DMS153 (cell line): ENCODE measurements at regions not wholly inside any gene's neighbourhood (a gene's known extent, or its start where the extent isn't known, plus 50 kb on each side); places are given as distances from the start of the nearest gene placed in this dataset.

Experiments
- DNase-seq: peaks from one replicate; lab custom pipeline; 2025; lab: John Stamatoyannopoulos, UW

- no peak for DNase-seq
Measured at GRCh38 chr10:128747582-128748346, 621.5 kb upstream of the MKI67 start.

DNA sequence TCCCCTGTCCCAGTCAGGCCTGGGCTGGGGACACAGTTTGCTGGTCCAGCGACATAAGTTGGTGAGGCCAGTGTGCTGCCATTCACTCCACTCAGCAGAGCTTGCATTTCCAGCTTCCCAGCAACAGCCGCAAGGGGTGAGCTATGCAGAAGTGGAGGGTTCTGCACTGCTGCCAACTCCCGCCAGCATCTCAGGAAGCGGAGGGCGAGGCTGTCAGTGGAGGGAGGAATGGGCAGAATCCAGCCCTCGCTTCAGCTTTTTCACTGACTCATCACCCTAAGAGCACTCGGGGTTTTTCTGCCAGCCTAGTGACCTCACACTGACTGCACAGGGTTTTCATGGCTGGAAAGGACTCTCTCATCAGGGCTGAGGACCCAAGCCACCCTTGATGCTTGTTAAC is 625.1 kb upstream of the MKI67 start:
- peak; percentile 64 for DNase-seq

- no peak for DNase-seq
Measured at GRCh38 chr10:128751851-128752250, 625.6 kb upstream of the MKI67 start.

DNA sequence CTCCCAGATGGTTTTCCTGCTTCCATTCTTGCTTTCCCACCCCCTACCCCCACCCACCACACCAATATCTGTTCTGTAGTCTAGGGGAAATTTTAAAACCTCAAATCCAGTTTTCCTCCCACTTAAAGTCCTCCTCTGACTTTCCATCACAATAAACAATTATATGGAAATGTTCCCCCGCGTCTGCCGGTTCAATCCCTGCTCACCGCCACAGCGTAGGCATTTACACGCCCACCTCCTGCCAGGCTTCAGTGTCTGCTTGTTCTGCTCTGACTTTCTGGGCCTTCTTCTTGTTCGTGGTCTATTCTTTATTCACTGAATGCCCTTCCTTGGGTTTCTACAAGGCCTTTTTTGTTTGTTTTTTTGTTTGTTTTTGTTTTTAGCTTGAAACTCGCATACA is 633.0 kb upstream of the MKI67 start:
- DNase-seq = no peak

DNA sequence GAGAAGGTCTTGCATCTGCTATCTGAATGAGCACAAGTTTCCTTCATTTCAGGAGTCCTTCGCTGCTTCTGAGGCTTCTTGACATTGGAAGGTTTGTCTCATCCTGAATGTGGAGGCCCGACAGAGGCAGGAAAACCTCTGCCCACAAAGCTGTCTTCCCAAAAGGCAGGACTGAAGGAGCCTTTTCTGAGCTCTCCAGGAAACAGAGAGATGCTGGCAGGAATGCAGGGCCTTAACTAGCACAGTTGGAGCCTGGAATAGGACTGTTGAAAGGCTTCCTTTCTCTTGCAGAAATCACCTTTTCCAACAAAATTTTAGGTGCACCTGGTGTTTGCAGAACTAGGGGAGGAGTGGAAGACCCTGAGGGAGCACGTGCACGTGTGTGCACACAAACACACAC is 637.4 kb upstream of the MKI67 start:
- DNase-seq = no peak

- no peak for DNase-seq
Measured at GRCh38 chr10:128764190-128764589, 638.0 kb upstream of the MKI67 start.

- DNase-seq = no peak
Measured at GRCh38 chr10:128766915-128767314, 640.7 kb upstream of the MKI67 start.

DNA sequence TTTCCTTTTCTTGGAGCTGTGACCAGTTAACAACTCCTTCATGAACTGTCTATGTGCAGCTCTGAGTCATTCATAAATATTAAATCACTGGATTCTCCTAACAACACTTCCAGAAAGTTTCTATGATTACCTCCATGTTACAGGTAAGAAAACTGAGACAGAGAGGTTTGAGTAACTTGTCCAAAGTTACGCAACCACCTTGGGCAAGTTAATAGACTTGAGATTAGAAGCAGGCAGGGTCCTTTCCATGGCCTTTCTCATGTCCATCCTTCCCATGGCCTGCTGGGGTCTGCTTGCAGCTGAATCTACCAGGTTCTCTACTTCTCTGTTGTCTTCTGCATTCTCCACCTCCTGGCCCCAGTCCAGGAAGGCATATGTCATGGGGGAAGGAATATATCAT is 648.8 kb upstream of the MKI67 start:
- no peak for DNase-seq

DNA sequence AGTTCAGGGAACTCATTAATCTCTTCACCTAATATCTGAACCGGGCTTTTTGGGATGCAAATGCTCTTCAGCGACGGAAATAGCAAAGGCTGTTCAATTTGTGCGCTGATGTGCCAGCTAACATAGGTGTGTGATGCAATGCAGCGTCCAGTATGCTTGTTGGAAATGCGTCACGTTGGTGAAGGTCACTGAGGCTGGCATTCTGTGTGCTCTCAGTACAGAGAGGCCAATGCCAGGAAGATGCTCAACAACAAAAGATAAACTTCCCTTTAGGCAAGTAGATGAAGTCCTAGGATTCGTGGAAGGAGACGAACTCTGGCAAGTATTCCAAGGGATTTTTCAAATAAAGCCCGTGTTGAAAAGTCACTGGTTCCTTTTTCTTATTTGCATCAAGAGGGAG is 649.5 kb upstream of the MKI67 start:
- DNase-seq = no peak

GRCh38 chr10:128776673-128777252 is 650.5 kb upstream of the MKI67 start:
- DNase-seq = no peak

GRCh38 chr10:128777342-128777741 is 651.1 kb upstream of the MKI67 start:
- no peak for DNase-seq

GRCh38 chr10:128779416-128779815 is 653.2 kb upstream of the MKI67 start:
- no peak for DNase-seq

GRCh38 chr10:128780156-128780761 is 654.0 kb upstream of the MKI67 start:
- DNase-seq = no peak

DNA sequence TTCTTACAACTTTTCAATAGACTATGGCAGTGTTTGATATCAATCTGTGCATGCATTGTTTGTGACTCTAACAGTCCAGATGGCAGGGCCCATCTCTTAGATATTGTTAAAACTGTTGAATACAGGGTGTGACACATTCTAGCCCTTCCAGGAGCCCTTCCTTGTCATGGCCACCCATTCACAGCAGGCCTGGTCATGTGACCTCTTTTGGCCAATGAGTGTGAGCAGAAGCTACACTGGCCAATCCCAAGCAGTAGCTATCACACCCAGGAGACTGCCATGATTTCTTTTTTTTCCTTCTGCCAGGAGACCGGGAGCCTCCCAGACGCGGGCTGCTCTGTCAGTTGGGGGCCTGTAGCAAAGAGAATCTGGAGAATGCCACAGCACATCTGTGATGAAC is 655.4 kb upstream of the MKI67 start:
- DNase-seq = no peak

DNA sequence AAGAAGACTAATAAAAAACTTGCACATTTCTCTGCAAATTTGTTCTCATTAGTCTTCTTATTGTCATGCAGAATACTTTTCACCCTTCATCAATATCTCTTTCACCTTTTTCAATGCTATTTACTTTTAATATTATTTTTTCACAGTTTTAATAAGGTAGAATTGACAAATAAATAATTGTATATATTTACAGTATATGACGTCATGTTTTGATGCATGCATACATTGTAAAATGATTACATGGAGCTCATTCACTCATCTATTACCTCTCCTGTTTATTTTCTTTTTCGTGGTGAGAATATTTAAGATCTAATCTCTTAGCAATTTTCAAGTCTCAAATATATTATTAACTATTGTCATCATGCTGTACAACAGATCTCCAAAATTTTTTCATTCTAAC is 658.2 kb upstream of the MKI67 start:
- DNase-seq = no peak

DNA sequence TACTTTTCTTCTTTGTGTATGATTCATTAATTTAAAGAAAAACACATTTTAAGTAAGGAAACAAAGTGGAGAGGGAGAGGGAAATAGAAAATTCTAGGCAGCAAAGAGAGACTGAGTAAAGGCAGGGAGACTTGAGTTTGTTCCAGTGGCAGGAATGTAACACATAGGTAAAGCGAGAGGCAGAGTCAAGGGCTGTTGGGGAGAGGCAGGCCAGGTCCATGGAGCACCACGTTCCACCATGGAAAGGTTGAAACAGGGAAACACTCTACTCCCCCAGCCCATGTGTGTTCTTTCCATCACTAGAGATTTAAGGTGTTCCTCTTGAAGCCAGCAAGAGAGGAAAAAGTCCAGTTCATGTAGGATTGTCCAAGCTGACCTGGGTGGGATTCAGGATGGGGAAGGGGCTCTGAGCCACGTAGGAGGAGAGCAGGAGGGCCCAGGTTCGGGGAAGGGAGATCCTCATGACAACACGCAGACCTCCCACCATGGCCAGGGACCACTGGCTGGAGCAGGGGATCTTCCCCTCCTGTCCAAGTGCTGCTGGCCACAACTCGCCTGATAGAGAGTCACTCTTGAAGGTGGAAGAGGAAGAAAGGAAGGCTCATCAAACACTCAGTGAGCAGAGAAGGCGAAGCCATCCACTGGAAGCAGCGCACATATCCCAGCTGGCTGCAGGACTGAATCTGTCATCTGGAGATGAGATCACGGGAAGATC is 666.4 kb upstream of the MKI67 start:
- no peak for DNase-seq

- no peak for DNase-seq
Measured at GRCh38 chr10:128793726-128794655, 667.8 kb upstream of the MKI67 start.

- DNase-seq = no peak
Measured at GRCh38 chr10:128796396-128796912, 670.2 kb upstream of the MKI67 start.

DNA sequence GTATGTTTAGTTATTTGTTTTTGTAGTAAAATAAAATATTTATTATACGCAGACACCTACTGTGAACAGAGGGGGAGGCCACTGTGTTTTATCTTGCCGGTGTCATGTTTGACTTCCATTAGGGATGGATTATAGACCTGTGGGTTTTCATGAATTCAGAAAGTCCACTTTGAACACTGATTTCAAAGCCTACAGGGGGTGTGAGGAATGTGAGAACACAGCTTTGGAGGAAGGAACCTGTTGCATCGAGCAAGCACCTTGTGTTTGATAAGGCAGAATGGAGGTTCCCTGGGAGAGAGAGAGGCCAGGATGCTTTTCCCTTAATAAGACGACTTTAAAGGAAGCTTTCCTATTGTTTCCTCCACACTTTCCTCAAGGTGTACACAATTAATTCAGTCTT is 665.0 kb upstream of the MGMT start:
- no peak for DNase-seq

DNA sequence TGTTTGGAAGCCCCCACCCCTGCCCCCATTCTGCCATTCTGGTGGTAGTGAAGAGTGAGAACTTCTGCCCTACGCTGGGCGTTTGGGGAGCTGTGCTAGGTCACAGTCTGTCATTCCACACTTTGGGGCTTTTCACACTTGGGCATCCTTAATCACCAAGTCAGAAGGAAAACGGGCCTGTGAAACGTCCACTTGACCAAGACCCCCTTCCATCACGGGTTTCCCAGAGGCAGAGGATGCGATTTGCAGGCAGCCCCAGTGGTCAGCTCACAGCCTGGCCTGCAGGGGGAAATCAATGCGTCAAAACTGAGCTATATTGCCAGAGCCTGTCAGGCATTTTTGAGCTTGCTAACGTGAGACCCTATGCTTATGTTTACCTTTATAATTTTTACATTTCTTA is 663.3 kb upstream of the MGMT start:
- DNase-seq = no peak

DNA sequence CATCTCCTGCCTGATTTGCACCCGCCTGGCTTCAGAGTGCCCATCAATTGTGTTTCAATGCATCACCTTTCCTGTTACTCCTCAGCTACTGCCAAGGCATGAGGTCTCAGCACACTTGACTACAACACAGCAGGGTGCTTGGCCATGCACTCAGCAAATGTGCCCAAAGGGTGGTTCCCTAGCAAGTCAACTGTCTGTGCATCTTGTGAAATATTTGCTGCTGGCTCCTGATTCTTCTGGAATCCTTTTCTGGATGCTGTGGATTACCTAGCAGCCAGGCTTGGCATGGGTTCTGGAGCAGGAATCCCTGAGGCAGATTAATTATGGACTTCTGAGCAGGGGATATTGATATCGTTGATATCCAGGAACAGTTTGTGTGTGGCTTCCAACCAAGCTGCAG is 662.6 kb upstream of the MGMT start:
- DNase-seq = no peak
